HG03354 (cell line): ENCODE measurements at regions not wholly inside any gene's neighbourhood (a gene's known extent, or its start where the extent isn't known, plus 50 kb on each side); places are given as distances from the start of the nearest gene placed in this dataset.
A peak's percentile ranks its signal among the peaks of the same experiment; 100 is the strongest.
"Not testable (repeated sequence)": the region's sequence is repeated elsewhere in the genome, so short reads cannot be mapped to it uniquely, and the experiment has no call there.

Source experiments
- ATAC-seq: cut with Tn5 transposase; IDR thresholded peaks from one replicate; pipeline ENCODE4 v1.9.1; 2021; ENCODE audit warnings: mild to moderate bottlenecking; ENCODE audit not compliant: unreplicated experiment, poor library complexity, severe bottlenecking

DNA sequence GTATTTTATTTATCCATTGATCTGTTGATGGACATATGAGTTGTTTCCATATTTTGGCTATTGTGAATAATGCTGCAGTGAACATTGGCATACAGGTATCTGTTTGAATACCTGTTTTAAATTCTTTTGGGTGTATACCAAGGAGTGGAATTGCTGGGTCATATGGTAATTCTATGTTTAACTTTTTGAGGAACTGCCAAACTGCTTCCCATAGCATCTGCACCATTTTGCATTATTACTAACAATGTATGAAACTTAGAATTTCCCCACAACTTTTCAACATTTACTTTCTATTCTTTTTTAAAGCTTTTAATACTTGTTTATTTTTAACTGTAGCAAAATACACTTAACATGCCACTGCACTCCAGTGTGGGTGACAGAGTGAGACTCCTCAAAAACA is 57.0 kb upstream of the MSN start:
- ATAC-seq = no peak

- ATAC-seq = no peak
These were observed 57.4 kb upstream of the MSN start for GRCh38 chrX:65610040-65610439.

GRCh38 chrX:65609237-65609636 is 58.2 kb upstream of the MSN start:
- ATAC-seq = no peak

- ATAC-seq = no peak
These were observed 59.4 kb upstream of the MSN start for GRCh38 chrX:65608026-65608425.

- ATAC-seq = no peak
These were observed 60.2 kb upstream of the MSN start for GRCh38 chrX:65607070-65607742.

DNA sequence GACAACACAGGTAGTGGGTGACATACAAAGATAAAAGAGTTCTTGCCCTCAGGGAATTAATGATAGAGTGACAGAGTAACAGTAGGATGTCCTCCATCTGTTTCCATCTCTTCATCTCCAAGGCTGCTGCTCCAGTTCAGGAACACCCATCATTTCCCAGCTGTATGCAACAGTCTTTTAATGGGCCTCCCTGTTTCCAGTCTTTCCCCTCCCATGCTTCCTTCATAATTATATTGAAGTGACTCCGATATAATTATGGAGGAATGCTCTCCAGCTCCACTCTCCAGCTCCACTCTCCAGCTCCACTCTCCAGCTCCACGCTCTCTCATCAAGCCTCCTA is 65.3 kb upstream of the MSN start:
- ATAC-seq = no peak

GRCh38 chrX:65601530-65602220 is 65.8 kb upstream of the MSN start:
- peak; percentile 40 for ATAC-seq

DNA sequence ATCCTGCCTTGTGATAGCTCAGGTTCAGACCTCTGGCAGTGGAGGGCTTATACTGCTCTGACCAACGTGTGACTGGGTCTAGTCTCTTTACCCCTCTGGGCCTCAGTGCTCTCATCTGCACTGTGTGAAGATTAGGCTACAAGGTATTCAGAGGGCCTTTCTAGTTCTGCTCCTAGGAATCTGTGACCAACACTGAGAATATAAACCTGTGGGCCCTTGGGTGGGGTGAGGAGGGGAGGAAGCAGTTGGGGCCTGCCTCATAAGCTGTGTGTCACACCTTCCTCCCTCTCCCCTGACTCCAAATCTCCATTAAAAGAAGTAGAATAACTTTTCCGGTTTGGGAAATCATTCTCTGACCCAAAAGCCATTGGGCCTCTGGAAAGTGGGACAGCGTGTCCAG is 66.3 kb upstream of the MSN start:
- ATAC-seq = no peak

DNA sequence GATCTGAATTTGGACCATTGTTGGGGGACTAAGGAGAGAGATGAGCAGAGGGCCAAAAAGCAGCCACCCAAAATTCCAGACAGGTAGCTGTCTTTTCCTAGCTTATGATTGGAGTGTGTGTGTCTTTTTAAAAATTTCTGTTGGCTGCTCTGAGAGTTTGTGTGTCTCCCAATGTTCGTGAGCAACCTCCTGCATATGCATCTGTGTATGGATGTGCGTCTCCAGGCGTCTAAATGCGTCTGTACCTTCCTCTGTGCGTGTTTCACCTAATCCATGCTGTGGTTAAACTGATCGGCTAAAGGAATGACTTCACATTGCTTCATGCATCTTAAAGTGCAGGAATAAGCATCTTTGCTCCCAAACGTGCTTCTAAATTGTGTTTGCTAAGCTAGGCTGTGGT is 65.5 kb upstream of the LAS1L start:
- ATAC-seq = no peak

DNA sequence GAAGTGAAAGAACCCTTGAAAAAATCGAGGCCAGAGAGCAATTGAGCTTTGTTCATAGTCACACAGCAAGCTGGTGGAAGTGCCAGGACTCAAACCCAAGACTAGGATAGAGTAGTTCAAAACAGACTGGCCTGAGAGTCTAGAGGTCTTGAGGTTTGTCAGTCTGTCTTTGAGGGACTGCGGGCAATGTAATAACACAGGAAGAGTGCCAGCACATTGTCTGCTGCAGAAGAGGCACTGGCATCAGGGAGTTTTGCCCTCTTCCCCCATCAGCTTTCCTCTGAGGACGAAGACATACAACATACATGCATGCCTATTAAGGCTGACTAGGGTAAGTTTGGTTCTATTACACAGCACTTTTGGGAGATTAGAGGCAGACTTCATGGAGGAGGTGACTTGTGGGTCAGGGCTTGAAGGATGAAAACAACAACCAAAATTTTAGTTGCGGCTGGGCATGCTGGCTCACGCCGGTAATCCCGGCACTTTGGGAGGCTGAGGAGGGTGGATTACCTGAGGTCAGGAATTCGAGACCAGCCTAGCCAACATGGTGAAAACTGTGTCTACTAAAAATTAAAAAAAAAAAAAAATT is 64.1 kb upstream of the LAS1L start:
- no peak for ATAC-seq

DNA sequence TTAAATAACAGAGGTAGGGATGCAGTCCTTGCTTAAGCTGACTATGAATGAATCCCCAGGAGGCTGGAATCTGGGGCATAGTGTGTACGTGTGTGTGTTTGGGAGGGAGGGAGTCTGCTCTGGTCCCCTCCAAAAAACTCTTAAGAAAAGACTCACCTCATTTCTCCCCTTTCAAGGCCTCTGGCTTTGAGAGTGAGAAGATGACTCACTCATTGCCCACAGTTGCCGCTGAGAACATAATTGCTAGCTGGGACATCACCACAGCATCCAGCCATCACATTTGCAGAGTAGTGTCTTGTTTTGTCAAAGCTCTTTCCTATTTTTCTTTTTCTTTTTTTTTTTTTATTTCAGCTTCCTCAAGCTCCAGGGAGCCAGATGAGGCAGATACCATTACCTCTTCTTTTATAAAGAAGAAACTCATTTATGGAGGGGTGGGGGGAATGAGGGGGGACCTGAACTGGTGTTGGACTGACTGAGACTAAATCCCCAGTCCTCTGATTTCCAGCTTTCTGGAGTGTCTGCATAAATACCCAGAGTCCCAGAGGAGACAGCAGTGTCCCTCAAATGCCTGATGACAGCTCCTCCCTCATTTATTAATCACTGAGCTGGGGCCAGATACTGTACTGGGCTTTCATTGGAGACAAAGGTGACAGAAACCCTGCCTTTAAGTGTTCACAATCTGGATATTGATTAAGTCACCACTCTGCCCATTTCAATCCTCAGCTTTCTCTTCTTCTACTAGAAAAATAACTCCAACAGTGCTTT is 61.9 kb upstream of the LAS1L start:
- peak; percentile 70 for ATAC-seq

GRCh38 chrX:65595460-65595876 is 60.9 kb upstream of the LAS1L start:
- peak; percentile 88 for ATAC-seq

DNA sequence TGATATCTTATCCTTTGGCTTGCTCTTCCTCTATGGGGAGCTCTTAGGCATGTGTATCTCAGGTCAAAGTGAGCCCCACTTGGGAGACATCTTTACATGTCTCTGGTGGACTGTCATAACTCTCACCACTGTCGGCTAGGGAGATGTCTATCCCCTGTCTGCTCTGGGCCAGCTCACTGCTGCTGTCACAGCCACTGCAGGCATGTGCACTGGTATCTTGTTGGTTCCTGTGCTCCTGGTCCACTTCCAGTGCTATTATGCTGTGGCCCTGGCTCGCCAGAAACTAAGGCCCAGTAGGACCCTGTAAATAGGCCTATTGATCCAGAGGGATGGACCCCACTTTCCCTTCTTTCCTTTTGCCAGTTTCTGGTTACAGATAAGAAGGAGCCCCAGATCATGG is 56.6 kb upstream of the LAS1L start:
- ATAC-seq = no peak

DNA sequence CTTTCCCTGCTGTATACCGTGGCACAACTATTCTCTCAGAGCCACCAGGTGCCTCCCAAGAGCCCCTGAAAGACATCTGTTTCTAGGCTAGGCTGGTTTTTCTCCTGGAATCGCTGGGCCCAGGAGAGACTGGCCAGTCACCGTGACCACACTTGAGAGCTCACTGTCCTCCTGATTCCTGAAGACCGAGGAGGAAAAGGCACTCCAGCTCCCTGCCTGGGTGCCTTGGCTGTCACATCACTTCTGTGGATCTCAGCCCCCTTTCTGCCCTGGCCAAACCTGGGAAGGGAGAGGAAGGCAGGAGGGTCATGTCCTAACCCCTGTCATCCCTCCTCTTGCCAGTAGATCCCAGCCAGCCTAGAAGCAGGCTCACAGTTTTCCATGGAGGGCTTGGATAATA is 54.7 kb upstream of the LAS1L start:
- no peak for ATAC-seq

DNA sequence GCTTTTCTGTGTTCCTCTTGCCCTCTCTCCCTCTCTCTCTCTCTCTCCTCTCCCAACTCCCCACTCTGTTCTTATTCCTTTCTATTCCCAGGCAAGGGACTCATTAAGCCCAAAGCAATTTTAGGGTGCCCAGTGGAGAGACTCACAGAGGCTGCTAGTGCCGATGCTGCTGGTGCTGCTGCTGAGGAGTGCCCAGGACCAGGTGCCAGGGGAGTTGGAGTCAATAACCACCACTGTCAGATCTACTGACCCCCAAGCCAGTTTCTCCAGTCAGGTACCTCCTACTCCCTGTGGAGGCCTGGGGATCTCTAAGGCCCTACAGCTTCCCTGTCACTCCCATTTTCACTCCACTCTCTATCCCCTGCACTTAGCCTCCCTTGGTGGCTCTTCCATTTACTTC is 54.2 kb upstream of the LAS1L start:
- no peak for ATAC-seq

- ATAC-seq = no peak
These were observed 53.3 kb upstream of the LAS1L start for GRCh38 chrX:65587616-65588526.

DNA sequence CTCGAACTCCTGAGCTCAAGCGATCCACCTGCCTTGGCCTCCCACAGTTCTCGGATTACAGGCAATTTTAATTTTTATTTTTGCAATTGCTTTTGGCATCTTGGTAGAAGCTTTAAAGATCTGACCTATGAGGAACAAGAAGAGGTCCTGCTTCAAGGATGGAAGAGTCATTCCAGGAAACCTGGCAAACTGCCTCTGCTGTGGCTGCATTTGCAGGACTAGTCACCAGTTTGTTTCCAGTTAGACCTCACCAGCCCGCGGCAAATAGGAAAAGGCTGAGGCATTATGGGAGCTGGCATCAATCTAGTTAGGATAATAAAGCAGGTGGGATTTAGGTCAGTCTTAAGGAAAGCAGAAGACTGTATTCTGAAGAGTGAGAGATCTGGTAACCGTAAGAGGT is 51.9 kb upstream of the LAS1L start:
- no peak for ATAC-seq

- ATAC-seq = not testable (repeated sequence)
These were observed 50.6 kb upstream of the LAS1L start for GRCh38 chrX:65585226-65585625.
